A172 (cell line): ENCODE measurements at regions not wholly inside any gene's neighbourhood (a gene's known extent, or its start where the extent isn't known, plus 50 kb on each side); places are given as distances from the start of the nearest gene placed in this dataset.

Experiments used
- DNase-seq: peaks from one replicate; pipeline ENCODE4 v3.0.0-alpha.2; 2015; ENCODE audit warnings: low spot score

- DNase-seq = no peak
These were observed 163.3 kb upstream of the NABP1 start for GRCh38 chr2:191514613-191515012.

- no peak for DNase-seq
These were observed 162.4 kb upstream of the NABP1 start for GRCh38 chr2:191515551-191515950.

GRCh38 chr2:191516260-191516659 is 161.7 kb upstream of the NABP1 start:
- DNase-seq = no peak

GRCh38 chr2:191521608-191522208 is 156.2 kb upstream of the NABP1 start:
- peak; percentile 33 for DNase-seq

GRCh38 chr2:191522478-191523120 is 155.3 kb upstream of the NABP1 start:
- DNase-seq = no peak

- DNase-seq = no peak
These were observed 151.8 kb upstream of the NABP1 start for GRCh38 chr2:191526091-191526490.

- no peak for DNase-seq
These were observed 151.4 kb upstream of the NABP1 start for GRCh38 chr2:191526536-191526935.

GRCh38 chr2:191526953-191527556 is 150.9 kb upstream of the NABP1 start:
- DNase-seq = no peak

- no peak for DNase-seq
These were observed 147.3 kb upstream of the NABP1 start for GRCh38 chr2:191530618-191531017.

GRCh38 chr2:191533693-191534180 is 144.2 kb upstream of the NABP1 start:
- no peak for DNase-seq

- DNase-seq = no peak
These were observed 140.0 kb upstream of the NABP1 start for GRCh38 chr2:191537921-191538320.

GRCh38 chr2:191538334-191538903 is 139.5 kb upstream of the NABP1 start:
- no peak for DNase-seq

GRCh38 chr2:191539068-191539467 is 138.9 kb upstream of the NABP1 start:
- peak; percentile 18 for DNase-seq

- no peak for DNase-seq
These were observed 137.3 kb upstream of the NABP1 start for GRCh38 chr2:191540681-191541080.

GRCh38 chr2:191543708-191544107 is 134.2 kb upstream of the NABP1 start:
- DNase-seq = no peak

- no peak for DNase-seq
These were observed 133.4 kb upstream of the NABP1 start for GRCh38 chr2:191544461-191545062.

GRCh38 chr2:191545361-191545760 is 132.6 kb upstream of the NABP1 start:
- DNase-seq = no peak

GRCh38 chr2:191552066-191552465 is 125.9 kb upstream of the NABP1 start:
- no peak for DNase-seq

- DNase-seq = no peak
These were observed 123.7 kb upstream of the NABP1 start for GRCh38 chr2:191554240-191554639.

- DNase-seq = peak; percentile 82
These were observed 122.7 kb upstream of the NABP1 start for GRCh38 chr2:191555092-191555742.

GRCh38 chr2:191556463-191556862 is 121.5 kb upstream of the NABP1 start:
- no peak for DNase-seq

GRCh38 chr2:191557841-191558240 is 120.1 kb upstream of the NABP1 start:
- no peak for DNase-seq
